GM23338 (cell line): ENCODE measurements at regions not wholly inside any gene's neighbourhood (a gene's known extent, or its start where the extent isn't known, plus 50 kb on each side); places are given as distances from the start of the nearest gene placed in this dataset.

Experiments
- ETS1 ChIP-seq: IDR thresholded peaks from 2 replicates; pipeline ENCODE4 v1.6.1; 2016; ENCODE audit warnings: antibody characterized with exemption
- EZH2phosphoT487 ChIP-seq: fragments of 200-600 bp; sonication (generic); IDR thresholded peaks from one replicate; pipeline ENCODE4 v1.8.1; 2018; ENCODE audit warnings: antibody characterized with exemption; ENCODE audit not compliant: unreplicated experiment
- JUNB ChIP-seq: IDR thresholded peaks from one replicate; pipeline ENCODE4 v1.6.1; 2016; ENCODE audit warnings: antibody characterized with exemption; ENCODE audit not compliant: unreplicated experiment
- NANOG ChIP-seq: IDR thresholded peaks from 2 replicates; pipeline ENCODE4 v1.6.1; 2016; ENCODE audit warnings: antibody characterized with exemption, borderline replicate concordance
- REST ChIP-seq: IDR thresholded peaks from one replicate; pipeline ENCODE4 v1.6.1; 2018; ENCODE audit warnings: antibody characterized with exemption; ENCODE audit not compliant: unreplicated experiment
- ZNF114 ChIP-seq: fragments of 250-450 bp; sonication (Bioruptor Pico); IDR thresholded peaks from 2 replicates; pipeline ENCODE4 v1.5.0; 2020; ENCODE audit warnings: mild to moderate bottlenecking, moderate library complexity
- ZNF331 ChIP-seq: fragments of 250-450 bp; sonication (Bioruptor Pico); IDR thresholded peaks from 2 replicates; pipeline ENCODE4 v1.5.0; 2020; ENCODE audit warnings: low read depth, mild to moderate bottlenecking, moderate library complexity
- ZNF462 ChIP-seq: fragments of 250-450 bp; sonication (Bioruptor Pico); IDR thresholded peaks from 2 replicates; pipeline ENCODE4 v1.5.0; 2020; ENCODE audit warnings: mild to moderate bottlenecking, moderate library complexity

- TF ChIP-seq ZNF462 (CRISPR knock-in tag): no peak
- TF ChIP-seq ZNF331 (CRISPR knock-in tag): no peak
- TF ChIP-seq JUNB: no peak
- TF ChIP-seq ETS1: no peak
- no peak for TF ChIP-seq ZNF114
- no peak for TF ChIP-seq EZH2phosphoT487
- no peak for TF ChIP-seq REST
- TF ChIP-seq NANOG: no peak
These were observed 86.6 kb downstream of the C16orf95 start (continued) for GRCh38 chr16:87230571-87230970.
